Upper lobe of left lung (tissue), 4 donors: ENCODE measurements at regions not wholly inside any gene's neighbourhood (a gene's known extent, or its start where the extent isn't known, plus 50 kb on each side); places are given as distances from the start of the nearest gene placed in this dataset.

Source experiments
- CTCF ChIP-seq, 6 experiments: fragments of 450-650 bp in 4 of 6; fragments of 200-600 bp in 2 of 6; sonication (generic) in 2 of 6; IDR thresholded peaks; one replicate each; pipeline ENCODE4 v1.5.1; 2016 to 2019; ENCODE audit warnings: antibody characterized with exemption in 6 of 6
- EP300 ChIP-seq, 4 donors: sonication (generic); formaldehyde crosslinking; IDR thresholded peaks; one replicate each; pipeline ENCODE4 v1.5.1; 2017; ENCODE audit warnings: antibody characterized with exemption in 4 of 4, control low read depth in 2 of 4
- POLR2A ChIP-seq, 4 donors: fragments of 450-650 bp; IDR thresholded peaks; one replicate each; pipeline ENCODE4 v1.5.1; 2016 to 2017; ENCODE audit warnings: antibody characterized with exemption in 4 of 4, mild to moderate bottlenecking in 2 of 4
- POLR2AphosphoS5 ChIP-seq, 2 donors: sonication (generic); formaldehyde crosslinking; IDR thresholded peaks; one replicate each; pipeline ENCODE4 v1.5.1; 2017; ENCODE audit warnings: antibody characterized with exemption in 2 of 2

DNA sequence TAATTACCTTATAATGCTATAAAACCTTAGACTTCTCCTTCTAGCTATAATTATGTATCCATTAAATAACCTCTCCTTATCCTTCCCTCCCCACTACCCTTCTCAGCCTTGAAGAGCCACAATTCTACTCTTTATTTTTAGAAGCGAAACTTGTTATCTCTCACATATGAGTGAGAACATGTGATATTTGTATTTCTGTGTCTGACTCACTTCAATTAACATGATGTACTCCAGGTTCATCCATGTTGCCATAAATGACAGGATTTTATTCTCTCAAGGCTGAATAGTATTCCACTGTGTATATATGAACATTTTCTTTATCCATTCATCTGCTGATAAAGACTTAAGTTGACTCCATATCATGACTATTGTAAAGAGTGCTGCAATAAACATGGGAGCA, 485.6 kb downstream of the FLRT2 start:
- no peak for TF ChIP-seq CTCF (IDR thresholded peaks at IDR 0.05)
- TF ChIP-seq POLR2A (IDR thresholded peaks at IDR 0.05): no peak
- no peak for TF ChIP-seq POLR2AphosphoS5 (IDR thresholded peaks at IDR 0.05)
- no peak for TF ChIP-seq EP300 (IDR thresholded peaks at IDR 0.05)
